IPS-18c (cell line): ENCODE measurements at regions not wholly inside any gene's neighbourhood (a gene's known extent, or its start where the extent isn't known, plus 50 kb on each side); places are given as distances from the start of the nearest gene placed in this dataset.

Experiments
- H3K4me3 ChIP-seq: 2 replicates; pipeline ENCODE4 v1.7.0; 2013; ENCODE audit warnings: low read depth, mild to moderate bottlenecking, low read length, moderate library complexity; ENCODE audit not compliant: insufficient read depth
- H3K9me3 ChIP-seq: one replicate; pipeline ENCODE4 v1.6.1; 2013; ENCODE audit warnings: mild to moderate bottlenecking, low read length, moderate library complexity; ENCODE audit not compliant: control insufficient read depth, insufficient read depth

- H3K9me3 ChIP-seq: no peaks in the 10 kb centered on the region
Measured at GRCh38 chr12:60078026-60078425, 482.2 kb downstream of the SLC16A7 start.

DNA sequence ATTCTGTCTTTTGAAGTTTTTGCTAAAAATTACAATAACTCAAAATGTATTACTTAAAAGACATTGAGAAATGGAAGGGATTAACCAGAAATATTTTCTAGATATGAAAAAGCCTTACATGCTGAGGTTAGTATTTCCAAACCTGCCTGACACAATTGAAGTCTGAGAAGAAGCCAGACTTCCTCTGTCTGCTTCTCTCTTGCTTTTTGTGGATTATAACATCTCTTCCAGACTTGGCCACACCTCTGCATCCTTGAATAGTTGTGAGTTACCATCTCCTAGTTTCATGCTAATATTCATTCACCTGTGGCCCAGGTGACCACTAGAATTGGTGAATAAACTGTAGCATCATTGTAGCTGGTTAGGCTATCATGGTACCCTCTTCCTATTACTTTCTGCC is 497.6 kb downstream of the SLC16A7 start:
- Histone ChIP-seq H3K9me3 (no peaks in the 10 kb centered on the region), H3K4me3 (no peak overlapping the region)

More at GRCh38 chr12:60078026-60078425, 482.2 kb downstream of the SLC16A7 start:
- H3K4me3 ChIP-seq: no peak overlapping the region

DNA sequence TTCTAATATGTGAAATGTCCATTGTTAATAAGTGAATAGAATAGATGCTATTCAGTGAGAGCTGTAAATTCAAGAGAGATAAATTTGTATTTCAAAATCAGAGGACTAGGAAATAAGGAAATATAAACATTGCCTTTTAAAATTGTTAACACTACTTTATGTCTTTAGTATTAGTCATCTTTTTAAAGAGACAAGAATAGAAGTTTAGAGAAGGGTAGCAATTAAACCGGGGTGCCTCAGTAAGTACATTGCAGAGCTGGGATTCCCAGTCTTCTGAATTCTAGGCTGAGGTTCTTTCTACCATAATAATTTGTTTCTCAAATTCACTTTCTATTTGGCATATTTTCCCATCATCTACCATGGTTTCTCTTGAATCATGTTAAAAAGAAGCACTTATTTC is 498.6 kb downstream of the SLC16A7 start:
- no peak overlapping the region for H3K4me3 ChIP-seq
- no peaks in the 10 kb centered on the region for H3K9me3 ChIP-seq

GRCh38 chr12:60096727-60097126 is 500.9 kb downstream of the SLC16A7 start:
- Histone ChIP-seq H3K9me3 (peaks cover 4% of the 10 kb centered on the region), H3K4me3 (no peak overlapping the region)

DNA sequence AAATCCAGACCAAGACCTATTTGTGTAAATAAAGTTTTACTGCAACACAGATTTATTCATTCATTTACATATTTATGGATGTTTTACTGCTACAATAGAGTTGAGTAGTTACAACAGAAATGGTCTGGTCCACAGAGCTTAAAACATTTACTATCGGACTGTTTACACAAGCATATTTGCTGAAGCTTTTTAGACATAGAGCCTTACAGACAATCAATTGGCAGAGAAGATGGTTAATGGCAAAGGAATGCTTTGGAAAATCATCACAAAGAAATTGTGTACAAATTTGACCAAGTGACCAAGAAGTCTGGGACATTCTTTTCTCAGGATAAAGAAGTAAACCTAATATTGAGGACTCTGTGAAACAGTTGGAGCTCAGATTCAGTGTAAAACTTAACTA is 504.3 kb downstream of the SLC16A7 start:
- no peak overlapping the region for H3K4me3 ChIP-seq
- peaks cover 4% of the 10 kb centered on the region for H3K9me3 ChIP-seq

DNA sequence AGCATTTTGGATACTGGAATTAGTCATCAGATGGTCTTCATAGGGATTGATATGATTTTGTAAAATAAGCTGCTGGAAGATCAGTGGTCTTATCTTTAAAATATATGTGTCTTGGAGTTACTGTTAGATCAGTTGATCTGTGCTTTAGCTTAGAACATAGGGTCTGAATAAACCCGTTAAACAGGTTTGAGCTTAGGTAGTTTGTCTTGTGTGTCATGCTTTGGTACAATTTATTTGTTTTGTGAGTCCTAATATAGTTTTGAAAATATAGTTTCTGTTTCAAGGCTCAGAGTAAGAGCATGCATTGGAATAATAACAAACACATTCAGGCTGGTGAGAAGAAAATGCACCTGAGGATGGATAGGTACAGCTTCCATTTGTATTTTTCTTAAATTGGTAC is 505.0 kb downstream of the SLC16A7 start:
- Histone ChIP-seq H3K4me3 (no peak overlapping the region), H3K9me3 (peaks cover 4% of the 10 kb centered on the region)

DNA sequence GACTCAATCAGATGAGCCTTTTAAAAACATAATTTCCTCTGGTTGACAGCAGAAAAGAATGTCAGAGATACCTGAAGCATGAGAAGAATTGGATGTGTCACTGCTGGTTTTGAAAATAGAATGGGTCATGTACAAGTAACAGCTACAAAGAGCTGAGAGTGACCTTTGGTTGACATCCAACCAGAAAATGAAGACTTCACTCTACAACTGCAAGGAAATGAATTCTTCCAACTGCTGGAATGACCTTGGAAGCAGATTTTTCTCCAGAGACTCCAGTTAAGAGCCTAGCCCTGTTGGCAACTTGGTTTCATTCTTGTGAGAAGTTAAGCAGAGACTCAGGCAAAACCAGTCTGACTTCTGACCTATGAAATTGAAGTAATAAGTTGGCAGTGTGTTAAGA is 505.9 kb downstream of the SLC16A7 start:
- H3K9me3 ChIP-seq: peaks cover 4% of the 10 kb centered on the region
- H3K4me3 ChIP-seq: no peak overlapping the region

- no peak overlapping the region for H3K4me3 ChIP-seq
- no peaks in the 10 kb centered on the region for H3K9me3 ChIP-seq
Measured at GRCh38 chr12:60106214-60106613, 510.4 kb downstream of the SLC16A7 start.

GRCh38 chr12:60107992-60108391 is 512.2 kb downstream of the SLC16A7 start:
- Histone ChIP-seq H3K9me3 (no peaks in the 10 kb centered on the region), H3K4me3 (no peak overlapping the region)

DNA sequence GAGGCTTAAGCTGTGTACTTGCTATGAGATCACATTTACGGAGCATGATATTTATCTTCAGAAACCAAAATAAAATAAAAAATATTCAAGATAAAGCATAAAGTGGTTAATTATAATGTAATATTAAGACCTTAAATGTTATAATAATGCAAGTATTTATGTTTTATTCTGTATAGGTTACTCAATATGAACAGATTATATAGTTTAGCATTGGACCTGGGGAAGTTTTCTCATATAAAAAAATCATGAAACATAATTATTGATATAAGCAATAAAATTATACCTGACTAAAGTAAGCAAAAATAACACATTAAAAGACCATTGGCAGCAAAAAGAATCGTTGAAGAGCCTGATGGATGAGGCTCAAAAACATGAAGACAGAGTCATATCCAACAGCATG is 516.2 kb downstream of the SLC16A7 start:
- H3K4me3 ChIP-seq: no peak overlapping the region
- no peaks in the 10 kb centered on the region for H3K9me3 ChIP-seq

DNA sequence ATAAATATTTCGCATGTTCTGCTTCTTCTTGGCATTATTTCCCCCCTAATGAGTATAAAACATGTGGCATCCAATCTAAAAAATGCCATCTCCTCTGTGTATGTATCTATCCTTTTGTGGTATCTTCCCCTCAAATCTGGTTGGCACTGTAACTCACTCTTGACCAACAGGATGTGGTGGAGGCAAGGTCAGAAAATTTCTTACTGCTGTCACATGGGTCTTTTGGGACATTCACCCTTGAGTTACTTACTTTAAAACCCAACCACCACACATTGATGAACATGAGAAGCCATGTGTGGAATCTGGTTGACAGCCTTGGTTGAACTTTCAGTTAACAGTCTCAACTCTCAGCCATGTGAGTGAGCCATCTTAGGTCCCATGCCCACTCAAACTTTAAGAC is 516.9 kb downstream of the SLC16A7 start:
- Histone ChIP-seq H3K4me3 (no peak overlapping the region), H3K9me3 (no peaks in the 10 kb centered on the region)

DNA sequence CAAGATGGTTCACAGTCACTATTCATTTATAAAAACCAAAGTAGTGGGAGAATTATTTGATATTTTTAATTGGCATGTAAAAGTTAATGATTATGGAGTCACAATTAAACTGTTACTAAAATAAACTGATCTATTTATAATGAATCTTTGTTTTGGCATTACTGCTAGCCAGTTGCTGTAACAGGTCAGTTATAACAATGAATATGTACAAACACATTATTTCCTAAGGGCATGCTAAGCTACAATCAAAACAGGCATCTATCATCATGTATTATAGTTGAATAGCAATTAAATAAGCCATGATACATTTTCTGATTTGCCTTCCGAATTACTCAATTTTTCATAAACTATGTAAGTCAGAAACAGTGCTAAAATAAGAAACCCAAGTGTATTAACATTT is 518.3 kb downstream of the SLC16A7 start:
- Histone ChIP-seq H3K9me3 (no peaks in the 10 kb centered on the region), H3K4me3 (no peak overlapping the region)

- no peaks in the 10 kb centered on the region for H3K9me3 ChIP-seq
- H3K4me3 ChIP-seq: no peak overlapping the region
Measured at GRCh38 chr12:60119327-60119726, 523.5 kb downstream of the SLC16A7 start.

GRCh38 chr12:60120199-60120598 is 524.4 kb downstream of the SLC16A7 start:
- Histone ChIP-seq H3K9me3 (peaks cover under 1% of the 10 kb centered on the region), H3K4me3 (no peak overlapping the region)

DNA sequence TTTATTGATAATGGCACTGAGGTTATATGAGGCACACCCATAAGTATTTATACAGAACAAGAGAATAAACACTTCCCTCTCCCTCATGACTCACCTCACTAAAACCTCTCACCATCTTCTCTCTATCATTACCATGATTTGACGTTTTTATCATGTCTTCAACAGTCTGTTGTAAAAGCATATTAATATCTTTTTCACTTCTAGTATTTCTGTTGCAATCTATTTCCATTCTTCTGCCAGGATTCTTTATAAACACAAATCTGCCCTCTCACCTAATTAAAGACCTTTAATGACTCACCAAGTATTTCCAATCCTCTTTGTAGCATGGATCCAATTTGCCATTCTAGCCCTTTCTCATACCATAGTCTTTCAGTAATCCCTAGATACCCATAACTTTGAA is 527.7 kb downstream of the SLC16A7 start:
- peaks cover 11% of the 10 kb centered on the region for H3K9me3 ChIP-seq

DNA sequence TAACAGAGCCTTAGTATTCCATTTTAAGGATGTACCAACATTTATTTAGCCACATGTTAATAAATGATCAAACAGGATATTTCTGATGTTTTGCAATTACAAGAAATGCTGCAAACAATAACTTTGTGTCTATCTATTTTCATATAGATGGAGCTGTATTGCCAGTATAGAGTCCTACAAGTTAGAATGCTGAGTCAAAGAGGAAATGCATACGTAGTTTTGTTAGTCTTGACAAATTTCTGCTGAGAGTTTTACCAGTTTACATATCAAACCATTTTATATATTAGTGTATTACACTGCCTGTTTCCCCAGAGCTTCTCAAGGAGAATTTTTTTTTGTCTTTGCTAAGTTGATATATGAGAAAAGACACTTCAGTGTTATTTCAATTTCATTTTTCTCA is 541.7 kb downstream of the SLC16A7 start:
- Histone ChIP-seq H3K4me3 (no peak overlapping the region), H3K9me3 (no peaks in the 10 kb centered on the region)

More for the DNA sequence above, 527.7 kb downstream of the SLC16A7 start:
- no peak overlapping the region for H3K4me3 ChIP-seq

DNA sequence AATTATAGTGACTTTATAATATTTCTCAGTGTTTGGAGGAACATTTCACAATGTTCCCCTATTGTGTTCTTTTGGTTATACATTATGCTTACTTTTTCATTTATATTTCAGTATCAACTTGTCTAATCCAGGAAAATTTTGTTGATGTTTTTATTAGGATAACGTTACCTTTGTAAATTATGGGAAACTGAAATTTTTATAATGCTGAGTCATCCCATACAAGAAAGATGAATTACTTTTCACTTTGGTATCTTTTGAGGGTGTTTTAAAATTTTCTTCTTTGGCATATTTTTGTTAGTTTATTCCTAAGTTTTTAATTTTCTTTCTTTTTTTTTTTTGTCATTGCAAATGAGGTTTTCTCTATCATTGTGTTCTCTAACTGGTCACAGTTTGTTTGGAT is 542.7 kb downstream of the SLC16A7 start:
- Histone ChIP-seq H3K4me3 (no peak overlapping the region), H3K9me3 (no peaks in the 10 kb centered on the region)

DNA sequence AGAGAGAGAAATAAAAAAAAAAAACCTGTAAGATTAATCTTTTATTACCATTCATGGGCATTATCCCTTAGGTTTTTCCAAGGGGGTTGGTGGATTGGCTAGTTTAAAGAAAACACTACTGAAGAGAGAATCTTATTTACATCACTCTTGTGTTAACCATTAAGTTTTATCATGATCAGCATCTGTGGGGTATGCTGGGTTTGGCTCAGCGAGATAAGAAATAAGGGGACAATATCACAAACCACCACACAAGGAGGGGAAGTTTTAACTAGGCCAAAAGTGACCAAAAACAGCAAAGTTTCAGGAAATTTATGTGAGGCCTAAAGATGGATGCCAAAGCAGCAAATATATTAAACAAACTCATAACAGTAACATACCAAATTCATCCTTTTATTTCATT is 548.6 kb downstream of the SLC16A7 start:
- Histone ChIP-seq H3K4me3 (no peak overlapping the region), H3K9me3 (no peaks in the 10 kb centered on the region)

DNA sequence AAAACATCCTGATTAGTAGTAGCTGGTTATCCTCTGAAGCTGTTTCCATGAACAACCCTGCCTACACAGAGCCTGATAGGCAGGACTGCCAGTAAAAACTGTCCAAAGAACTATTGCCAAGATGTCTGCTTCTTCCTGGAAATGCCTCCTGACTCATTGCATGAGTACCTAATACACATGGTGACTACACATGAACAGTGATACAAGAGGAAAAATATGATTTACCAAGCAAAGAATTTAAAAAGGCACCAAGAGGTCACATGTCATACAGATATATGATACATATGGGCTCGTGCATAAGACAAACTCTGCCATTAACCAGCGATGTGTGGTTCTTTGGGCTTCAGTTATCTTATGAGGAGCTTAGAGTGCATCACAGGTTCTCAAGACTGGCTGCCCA is 552.3 kb downstream of the SLC16A7 start:
- Histone ChIP-seq H3K9me3 (no peaks in the 10 kb centered on the region), H3K4me3 (no peak overlapping the region)

DNA sequence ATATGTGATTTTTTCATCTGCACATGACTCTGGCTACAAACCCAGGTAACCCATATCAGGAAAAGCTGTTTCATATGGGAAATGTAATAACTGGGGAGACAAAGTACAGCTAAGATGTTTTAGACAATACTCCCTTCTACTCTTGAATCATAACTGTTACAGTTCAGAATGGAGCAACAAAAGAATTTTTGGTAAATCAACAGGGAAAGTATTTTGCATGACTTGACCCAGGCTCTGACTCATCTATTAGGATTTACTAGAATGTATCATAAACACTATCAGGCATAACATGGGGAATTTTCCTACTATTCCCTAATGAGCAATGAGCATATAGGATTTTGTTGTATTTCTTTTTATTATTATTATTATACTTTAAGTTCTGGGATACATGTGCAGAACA is 553.0 kb downstream of the SLC16A7 start:
- Histone ChIP-seq H3K9me3 (no peaks in the 10 kb centered on the region), H3K4me3 (no peak overlapping the region)
